K562 (cell line): ENCODE measurements at regions not wholly inside any gene's neighbourhood (a gene's known extent, or its start where the extent isn't known, plus 50 kb on each side); places are given as distances from the start of the nearest gene placed in this dataset.

Source experiments
- ATAC-seq: fragments of 200-7000 bp; cut with Tn5 transposase; 3 replicates; pipeline ENCODE4 v1.9.1; 2020; ENCODE audit warnings: moderate library complexity
- BruUV-seq: library from RNA; stranded (reverse); fragments of 400-500 nt; replicated peaks from 2 replicates; lab custom pipeline; 2021; lab: Mats Ljungman, UMichigan
- CTCF ChIA-PET: fragments of 300-600 bp; formaldehyde crosslinking; extraction: SDS; loops from one replicate; lab custom pipeline; 2021; ENCODE audit warnings: low intra/inter-chr PET ratio; lab: Yijun Ruan, JAX
- POLR2A ChIA-PET: fragments of 300-600, 350-650 bp; sonication (Branson Sonifier 250); formaldehyde crosslinking; extraction: SDS; loops from one replicate; lab custom pipeline; 2021; ENCODE audit warnings: antibody characterized with exemption, inconsistent platforms; lab: Yijun Ruan, JAX
- DNase-seq, 4 experiments: peaks; one replicate each; pipeline versions ENCODE4 v3.0.0 to v3.0.0-alpha.2; 2011 to 2018; ENCODE audit warnings: low spot score in 3 of 4, mixed read lengths in 3 of 4; ENCODE audit errors: extremely low read depth in 1 of 4
- FAIRE-seq: peaks from 2 replicates; lab custom pipeline; 2011; peaks lifted over from hg19 to GRCh38; lab: Jason Lieb, UNC
- H2AFZ ChIP-seq: 2 replicates; pipeline ENCODE4 v1.6.0; 2011; ENCODE audit warnings: low read depth, low read length, control low read depth, inconsistent platforms
- H3K27ac ChIP-seq: fragments of 200-600 bp; 3 replicates; pipeline ENCODE4 v1.8.0; 2011; ENCODE audit warnings: low read depth, mild to moderate bottlenecking, control low read depth, inconsistent platforms, low read length, moderate library complexity, mixed read lengths; ENCODE audit errors: extremely low read depth
- H3K27me3 ChIP-seq, 2 experiments: fragments of 300-600 bp in 1 of 2; 2 replicates in 1 of 2; 3 replicates in 1 of 2; pipeline versions ENCODE4 v1.6.0 to v1.8.0; 2011; ENCODE audit warnings: inconsistent platforms in 2 of 2, low read length in 2 of 2, mild to moderate bottlenecking in 1 of 2, mixed read lengths in 1 of 2, moderate library complexity in 1 of 2; ENCODE audit not compliant: control insufficient read depth in 2 of 2, insufficient read depth in 2 of 2
- H3K36me3 ChIP-seq: fragments of 300-600 bp; 3 replicates; pipeline ENCODE4 v1.8.0; 2011; ENCODE audit warnings: mild to moderate bottlenecking, low read length, inconsistent platforms; ENCODE audit not compliant: control insufficient read depth, insufficient read depth
- H3K4me1 ChIP-seq, 2 experiments: fragments of 200-600 bp in 1 of 2; replicated peaks in 1 of 2; 2 replicates in 1 of 2; 3 replicates in 1 of 2; pipeline versions ENCODE4 v1.5.1 to v1.8.0; 2011; ENCODE audit warnings: inconsistent platforms in 2 of 2, low read length in 2 of 2, mild to moderate bottlenecking in 1 of 2, mixed read lengths in 1 of 2, moderate library complexity in 1 of 2; ENCODE audit not compliant: control insufficient read depth in 2 of 2, insufficient read depth in 2 of 2
- H3K4me2 ChIP-seq: 2 replicates; pipeline ENCODE4 v1.6.1; 2011; ENCODE audit warnings: low read length, control low read depth, inconsistent platforms, mixed read lengths; ENCODE audit not compliant: insufficient read depth
- H3K4me3 ChIP-seq: fragments of 200-600 bp; sonication (generic), shearing (Covaris generic); 2 replicates; pipeline ENCODE4 v1.5.1; 2016; ENCODE audit warnings: control low read depth, inconsistent platforms
- H3K79me2 ChIP-seq: fragments of 200-600 bp; 3 replicates; pipeline ENCODE4 v1.8.0; 2011; ENCODE audit warnings: low read length, inconsistent platforms; ENCODE audit not compliant: control insufficient read depth, insufficient read depth
- H3K9ac ChIP-seq, 2 experiments: 2 replicates each; pipeline versions ENCODE4 v1.6.0 to v1.6.1; 2011; ENCODE audit warnings: low read depth in 2 of 2, low read length in 2 of 2, control low read depth in 1 of 2, inconsistent platforms in 1 of 2, mild to moderate bottlenecking in 1 of 2, mixed read lengths in 1 of 2; ENCODE audit not compliant: insufficient read depth in 1 of 2
- H3K9me1 ChIP-seq: one replicate; pipeline ENCODE4 v1.6.0; 2011; ENCODE audit warnings: inconsistent platforms, mild to moderate bottlenecking, low read length, moderate library complexity; ENCODE audit not compliant: control insufficient read depth, insufficient read depth
- H3K9me3 ChIP-seq: replicated peaks from 2 replicates; pipeline ENCODE4 v1.5.1; 2011; ENCODE audit warnings: low read depth, low read length, inconsistent platforms; ENCODE audit not compliant: control insufficient read depth, insufficient read depth
- H4K20me1 ChIP-seq: replicated peaks from 2 replicates; pipeline ENCODE4 v1.6.1; 2011; ENCODE audit warnings: low read length, inconsistent platforms, mixed read lengths; ENCODE audit not compliant: control insufficient read depth, insufficient read depth
- FOXP1 ChIP-seq: sonication (generic); formaldehyde crosslinking; IDR thresholded peaks from 2 replicates; pipeline ENCODE4 v1.8.0; 2022; ENCODE audit warnings: mild to moderate bottlenecking, missing genetic modification reagents
- IFI16 ChIP-seq: fragments of 250-450 bp; sonication (Bioruptor Pico); IDR thresholded peaks from 2 replicates; pipeline ENCODE4 v2.1.2; 2022; ENCODE audit warnings: mild to moderate bottlenecking, inconsistent platforms
- KAT7 ChIP-seq: sonication (generic); formaldehyde crosslinking; IDR thresholded peaks from 2 replicates; pipeline ENCODE4 v1.8.0; 2022; ENCODE audit warnings: missing genetic modification reagents, mild to moderate bottlenecking, borderline replicate concordance
- MAFF ChIP-seq: IDR thresholded peaks from 2 replicates; pipeline ENCODE4 v1.6.1; 2012; ENCODE audit warnings: low read length, improper control_type of control experiment
- NFRKB ChIP-seq: fragments of 450-650 bp; IDR thresholded peaks from 2 replicates; pipeline ENCODE4 v1.6.1; 2016; ENCODE audit warnings: low read depth
- NR2F6 ChIP-seq: fragments of 450-650 bp; formaldehyde crosslinking; IDR thresholded peaks from 2 replicates; pipeline ENCODE4 v1.4.0; 2020; ENCODE audit warnings: mild to moderate bottlenecking
- NRF1 ChIP-seq, 2 experiments: fragments of 450-650 bp; IDR thresholded peaks in 1 of 2; conservative IDR thresholded peaks in 1 of 2; 2 replicates each; pipeline ENCODE4 v1.6.1; 2014; ENCODE audit warnings: mild to moderate bottlenecking in 2 of 2
- POLR2AphosphoS2 ChIP-seq: IDR thresholded peaks from 2 replicates; pipeline ENCODE4 v1.6.1; 2012; ENCODE audit warnings: low read length, improper control_type of control experiment
- RAD51 ChIP-seq: fragments of 450-650 bp; IDR thresholded peaks from 2 replicates; pipeline ENCODE4 v1.7.1; 2016; ENCODE audit warnings: low read depth, mild to moderate bottlenecking, borderline replicate concordance
- RNF2 ChIP-seq: sonication (generic); IDR thresholded peaks from 2 replicates; pipeline ENCODE4 v1.6.1; 2016
- ZNF311 ChIP-seq: fragments of 250-450 bp; sonication (Bioruptor Pico); IDR thresholded peaks from 2 replicates; pipeline ENCODE4 v1.4.0; 2020; ENCODE audit warnings: mild to moderate bottlenecking, moderate library complexity
- ZNF561 ChIP-seq: fragments of 450-650 bp; formaldehyde crosslinking; conservative IDR thresholded peaks from 2 replicates; pipeline ENCODE4 v1.4.0; 2020; ENCODE audit warnings: mild to moderate bottlenecking, moderate library complexity
- WGBS: fragments of 100-300 bp; shearing (Covaris generic); methylation state at CpG from one replicate; pipeline ENCODE4 v1.1.6; 2016; ENCODE audit warnings: low coverage, mixed read lengths; ENCODE audit not compliant: insufficient coverage; ENCODE audit errors: missing lambda C conversion rate; 5-methylcytosine and 5-hydroxymethylcytosine counted together
- in situ Hi-C: fragments of 300-500 bp; cut with MboI; formaldehyde crosslinking; loops from 4 replicates; pipeline ENCODE4 v1.15.0; 2018; ENCODE audit warnings: inconsistent platforms, mixed read lengths
- intact Hi-C: fragments of 100-400 bp; cut with micrococcal nuclease; formaldehyde crosslinking; loops from 2 replicates; pipeline ENCODE4 v1.14.2; 2022
- TF ChIP-seq, protein P1 (sequence below): fragments of 450-650 bp; IDR thresholded peaks from 2 replicates; pipeline ENCODE4 v1.6.1; 2016; ENCODE audit warnings: low read depth, mild to moderate bottlenecking, moderate library complexity
- TF ChIP-seq, protein P2 (sequence below): fragments of 250-450 bp; sonication (Bioruptor Pico); IDR thresholded peaks from 2 replicates; pipeline ENCODE4 v1.5.1; 2021; ENCODE audit warnings: mild to moderate bottlenecking
- TF ChIP-seq, protein P3 (sequence below): fragments of 250-450 bp; sonication (Bioruptor Pico); IDR thresholded peaks from 2 replicates; pipeline ENCODE4 v1.8.0; 2021; ENCODE audit warnings: borderline replicate concordance, mild to moderate bottlenecking, moderate library complexity; ENCODE audit not compliant: poor library complexity, severe bottlenecking
- TF ChIP-seq, protein P4 (sequence below): sonication (generic); formaldehyde crosslinking; IDR thresholded peaks from 2 replicates; pipeline ENCODE4 v1.8.0; 2023; ENCODE audit warnings: mild to moderate bottlenecking, missing genetic modification reagents

DNA sequence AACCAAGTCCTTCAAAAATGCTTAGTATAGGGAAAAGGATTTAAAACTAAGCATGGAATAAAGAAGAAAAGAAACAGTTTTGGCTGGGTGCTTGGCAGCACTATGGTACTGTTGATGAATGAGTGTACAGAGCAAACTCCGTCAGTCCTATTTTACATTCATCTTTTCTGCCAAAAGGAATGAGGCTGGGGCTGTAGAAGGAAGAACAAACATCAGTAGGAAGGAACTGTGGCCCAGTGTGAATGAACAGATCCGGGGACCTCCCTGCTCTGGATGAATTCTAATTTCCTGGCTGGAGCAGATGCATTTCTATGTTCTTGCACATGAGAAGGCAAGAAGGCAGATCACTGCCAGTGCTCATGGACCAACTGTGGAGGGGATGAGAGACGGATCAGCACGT is 474.0 kb upstream of the MEIS1 start (continued):
- TF ChIP-seq RAD51 (no peak), NFRKB (no peak), NRF1 (conservative IDR thresholded peaks at IDR 0.05 in 1 of 2, IDR thresholded peaks at IDR 0.05 in 1 of 2) (no peak), RNF2 (no peak), IFI16 (CRISPR knock-in tag) (no peak), ZNF311 (no peak)
- TF ChIP-seq, protein P1, sequence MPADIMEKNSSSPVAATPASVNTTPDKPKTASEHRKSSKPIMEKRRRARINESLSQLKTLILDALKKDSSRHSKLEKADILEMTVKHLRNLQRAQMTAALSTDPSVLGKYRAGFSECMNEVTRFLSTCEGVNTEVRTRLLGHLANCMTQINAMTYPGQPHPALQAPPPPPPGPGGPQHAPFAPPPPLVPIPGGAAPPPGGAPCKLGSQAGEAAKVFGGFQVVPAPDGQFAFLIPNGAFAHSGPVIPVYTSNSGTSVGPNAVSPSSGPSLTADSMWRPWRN = no peak

DNA sequence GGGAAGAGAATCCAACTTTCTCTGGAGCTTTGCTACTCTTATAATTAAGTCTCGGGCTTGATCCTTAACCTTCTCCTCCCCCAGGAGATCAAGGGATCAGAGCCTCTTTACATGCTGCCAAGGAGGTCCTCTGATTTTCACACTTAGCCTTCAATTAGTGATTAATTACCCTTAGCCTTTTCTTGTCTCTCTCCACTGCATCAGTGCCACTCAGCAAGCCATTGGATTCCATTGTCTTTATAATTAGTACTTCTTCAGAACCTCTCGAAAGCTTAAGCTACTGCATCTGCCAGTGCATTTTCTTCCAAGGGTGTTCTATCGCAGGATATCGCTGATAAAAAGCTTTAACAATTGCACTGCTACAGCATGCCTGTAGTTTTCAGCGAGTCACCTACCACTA is 477.0 kb upstream of the MEIS1 start:
- Histone ChIP-seq H3K9me1 (no peaks in the 10 kb centered on the region), H3K36me3 (no peaks in the 10 kb centered on the region), H3K4me3 (no peak overlapping the region), H3K4me1 (no peaks in the 10 kb centered on the region), H3K27ac (no peak overlapping the region), H3K27me3 (peaks cover 2 to 5% of the 10 kb centered on the region in 2 experiments; a peak in 2 of 5 replicates), H3K4me2 (no peak overlapping the region), H3K79me2 (no peaks in the 10 kb centered on the region), H2AFZ (no peak overlapping the region), H3K9me3 (no peaks in the 10 kb centered on the region), H4K20me1 (no peaks in the 10 kb centered on the region), H3K9ac (no peak overlapping the region)
- POLR2A ChIA-PET = interaction anchor here (1.1 kb wide), 1 partner anchor 15 kb away, joined by 4 read pairs; no protein-coding TSS in a partner anchor
- no peak for ATAC-seq
- intact Hi-C loops = no loop called here
- TF ChIP-seq, protein P2, sequence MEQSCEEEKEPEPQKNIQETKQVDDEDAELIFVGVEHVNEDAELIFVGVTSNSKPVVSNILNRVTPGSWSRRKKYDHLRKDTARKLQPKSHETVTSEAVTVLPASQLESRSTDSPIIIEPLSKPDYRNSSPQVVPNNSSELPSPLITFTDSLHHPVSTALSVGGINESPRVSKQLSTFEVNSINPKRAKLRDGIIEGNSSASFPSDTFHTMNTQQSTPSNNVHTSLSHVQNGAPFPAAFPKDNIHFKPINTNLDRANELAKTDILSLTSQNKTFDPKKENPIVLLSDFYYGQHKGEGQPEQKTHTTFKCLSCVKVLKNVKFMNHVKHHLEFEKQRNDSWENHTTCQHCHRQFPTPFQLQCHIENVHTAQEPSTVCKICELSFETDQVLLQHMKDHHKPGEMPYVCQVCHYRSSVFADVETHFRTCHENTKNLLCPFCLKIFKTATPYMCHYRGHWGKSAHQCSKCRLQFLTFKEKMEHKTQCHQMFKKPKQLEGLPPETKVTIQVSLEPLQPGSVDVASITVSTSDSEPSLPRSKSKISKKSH (CRISPR knock-in tag) = no peak
- no peak for TF ChIP-seq MAFF
- TF ChIP-seq, protein P3, sequence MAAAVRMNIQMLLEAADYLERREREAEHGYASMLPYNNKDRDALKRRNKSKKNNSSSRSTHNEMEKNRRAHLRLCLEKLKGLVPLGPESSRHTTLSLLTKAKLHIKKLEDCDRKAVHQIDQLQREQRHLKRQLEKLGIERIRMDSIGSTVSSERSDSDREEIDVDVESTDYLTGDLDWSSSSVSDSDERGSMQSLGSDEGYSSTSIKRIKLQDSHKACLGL (CRISPR knock-in tag) = no peak
- no peak for TF ChIP-seq ZNF561 (CRISPR knock-in tag)
- TF ChIP-seq, protein P4, sequence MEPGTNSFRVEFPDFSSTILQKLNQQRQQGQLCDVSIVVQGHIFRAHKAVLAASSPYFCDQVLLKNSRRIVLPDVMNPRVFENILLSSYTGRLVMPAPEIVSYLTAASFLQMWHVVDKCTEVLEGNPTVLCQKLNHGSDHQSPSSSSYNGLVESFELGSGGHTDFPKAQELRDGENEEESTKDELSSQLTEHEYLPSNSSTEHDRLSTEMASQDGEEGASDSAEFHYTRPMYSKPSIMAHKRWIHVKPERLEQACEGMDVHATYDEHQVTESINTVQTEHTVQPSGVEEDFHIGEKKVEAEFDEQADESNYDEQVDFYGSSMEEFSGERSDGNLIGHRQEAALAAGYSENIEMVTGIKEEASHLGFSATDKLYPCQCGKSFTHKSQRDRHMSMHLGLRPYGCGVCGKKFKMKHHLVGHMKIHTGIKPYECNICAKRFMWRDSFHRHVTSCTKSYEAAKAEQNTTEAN (CRISPR knock-in tag) = no peak
- no peak for TF ChIP-seq POLR2AphosphoS2
- TF ChIP-seq NR2F6 (CRISPR knock-in tag) = no peak
- no peak for TF ChIP-seq KAT7 (CRISPR knock-in tag)
- no peak for TF ChIP-seq FOXP1 (CRISPR knock-in tag)
- CTCF ChIA-PET = no interaction called here
- 2% methylated on average over 5 of the region's 5 CpGs for WGBS
- no TSS peak for BruUV-seq
- no peak for DNase-seq
- FAIRE-seq = no peak
- in situ Hi-C loops = no loop called here
